Effector memory CD4-positive, alpha-beta T cell (primary cell): ENCODE measurements at regions not wholly inside any gene's neighbourhood (a gene's known extent, or its start where the extent isn't known, plus 50 kb on each side); places are given as distances from the start of the nearest gene placed in this dataset.

Experiments used
- DNase-seq, 3 donors: peaks; one replicate each; pipeline ENCODE4 v3.0.0-alpha.2; 2020
- H3K27ac ChIP-seq: 2 replicates; pipeline ENCODE4 v1.7.0; 2013; ENCODE audit warnings: mild to moderate bottlenecking, low read length, moderate library complexity; ENCODE audit not compliant: insufficient read depth, poor library complexity, severe bottlenecking
- H3K27me3 ChIP-seq: replicated peaks from 2 replicates; pipeline ENCODE4 v1.7.0; 2013; ENCODE audit warnings: mild to moderate bottlenecking, low read length; ENCODE audit not compliant: insufficient read depth, control insufficient read depth, poor library complexity, severe bottlenecking
- H3K36me3 ChIP-seq: 2 replicates; pipeline ENCODE4 v1.7.0; 2013; ENCODE audit warnings: mild to moderate bottlenecking, low read length, moderate library complexity; ENCODE audit not compliant: control insufficient read depth, insufficient read depth
- H3K4me1 ChIP-seq: 2 replicates; pipeline ENCODE4 v1.7.0; 2013; ENCODE audit warnings: low read length, mild to moderate bottlenecking; ENCODE audit not compliant: control insufficient read depth, insufficient read depth, poor library complexity, severe bottlenecking
- H3K4me3 ChIP-seq: 2 replicates; pipeline ENCODE4 v1.7.0; 2013; ENCODE audit warnings: low read length, low read depth, mild to moderate bottlenecking; ENCODE audit not compliant: insufficient read depth, poor library complexity, severe bottlenecking
- H3K9me3 ChIP-seq: 2 replicates; pipeline ENCODE4 v1.7.0; 2013; ENCODE audit warnings: mild to moderate bottlenecking, low read length, moderate library complexity; ENCODE audit not compliant: control insufficient read depth

- no peak overlapping the region for H3K4me3 ChIP-seq
- H3K27ac ChIP-seq: no peak overlapping the region
- H3K9me3 ChIP-seq: no peaks in the 10 kb centered on the region
- no peak for DNase-seq
- no peaks in the 10 kb centered on the region for H3K4me1 ChIP-seq
- H3K36me3 ChIP-seq: no peaks in the 10 kb centered on the region
- no peaks in the 10 kb centered on the region for H3K27me3 ChIP-seq
Measured at GRCh38 chr4:131063878-131064277, 1967.9 kb downstream of the C4orf33 start.

GRCh38 chr4:131081069-131081468, 1985.1 kb downstream of the C4orf33 start:
- H3K27me3 ChIP-seq: no peaks in the 10 kb centered on the region
- H3K36me3 ChIP-seq: no peaks in the 10 kb centered on the region
- no peak overlapping the region for H3K4me3 ChIP-seq
- no peaks in the 10 kb centered on the region for H3K4me1 ChIP-seq
- no peaks in the 10 kb centered on the region for H3K9me3 ChIP-seq
- no peak overlapping the region for H3K27ac ChIP-seq
- DNase-seq: no peak

GRCh38 chr4:131084997-131085396, 1989.0 kb downstream of the C4orf33 start:
- Histone ChIP-seq H3K27me3 (no peaks in the 10 kb centered on the region), H3K36me3 (no peaks in the 10 kb centered on the region), H3K4me1 (no peaks in the 10 kb centered on the region), H3K27ac (no peak overlapping the region), H3K9me3 (no peaks in the 10 kb centered on the region), H3K4me3 (no peak overlapping the region)
- DNase-seq: no peak

GRCh38 chr4:131091896-131092295, 1995.9 kb downstream of the C4orf33 start:
- H3K27ac ChIP-seq: no peak overlapping the region
- DNase-seq: no peak
- H3K4me1 ChIP-seq: no peaks in the 10 kb centered on the region
- H3K36me3 ChIP-seq: no peaks in the 10 kb centered on the region
- H3K27me3 ChIP-seq: no peaks in the 10 kb centered on the region
- H3K4me3 ChIP-seq: no peak overlapping the region
- H3K9me3 ChIP-seq: no peaks in the 10 kb centered on the region

GRCh38 chr4:131093303-131093702, 1997.4 kb downstream of the C4orf33 start:
- H3K4me3 ChIP-seq: no peak overlapping the region

GRCh38 chr4:131098976-131099375, 2003.0 kb downstream of the C4orf33 start:
- H3K4me1 ChIP-seq: no peaks in the 10 kb centered on the region
- no peaks in the 10 kb centered on the region for H3K27me3 ChIP-seq
- no peaks in the 10 kb centered on the region for H3K9me3 ChIP-seq
- H3K4me3 ChIP-seq: no peak overlapping the region
- H3K36me3 ChIP-seq: no peaks in the 10 kb centered on the region
- no peak overlapping the region for H3K27ac ChIP-seq
- DNase-seq: no peak

More at GRCh38 chr4:131093303-131093702, 1997.4 kb downstream of the C4orf33 start:
- H3K9me3 ChIP-seq: no peaks in the 10 kb centered on the region
- no peaks in the 10 kb centered on the region for H3K36me3 ChIP-seq
- DNase-seq: no peak
- no peaks in the 10 kb centered on the region for H3K4me1 ChIP-seq
- no peaks in the 10 kb centered on the region for H3K27me3 ChIP-seq
- no peak overlapping the region for H3K27ac ChIP-seq

GRCh38 chr4:131113273-131113672, 2017.3 kb downstream of the C4orf33 start:
- Histone ChIP-seq H3K27me3 (no peaks in the 10 kb centered on the region), H3K27ac (no peak overlapping the region), H3K9me3 (no peaks in the 10 kb centered on the region), H3K4me3 (no peak overlapping the region), H3K36me3 (no peaks in the 10 kb centered on the region), H3K4me1 (no peaks in the 10 kb centered on the region)
- no peak for DNase-seq

GRCh38 chr4:131113704-131114103, 2017.8 kb downstream of the C4orf33 start:
- DNase-seq: no peak
- Histone ChIP-seq H3K4me3 (no peak overlapping the region), H3K36me3 (no peaks in the 10 kb centered on the region), H3K27me3 (no peaks in the 10 kb centered on the region), H3K4me1 (no peaks in the 10 kb centered on the region), H3K9me3 (no peaks in the 10 kb centered on the region), H3K27ac (no peak overlapping the region)

- Histone ChIP-seq H3K27ac (no peak overlapping the region), H3K4me3 (no peak overlapping the region), H3K36me3 (no peaks in the 10 kb centered on the region), H3K27me3 (no peaks in the 10 kb centered on the region), H3K9me3 (no peaks in the 10 kb centered on the region), H3K4me1 (no peaks in the 10 kb centered on the region)
- DNase-seq: no peak
Measured at GRCh38 chr4:131119661-131120060, 2023.7 kb downstream of the C4orf33 start.

GRCh38 chr4:131137196-131137595, 2011.9 kb upstream of the PCDH10 start:
- H3K9me3 ChIP-seq: no peaks in the 10 kb centered on the region
- H3K4me1 ChIP-seq: no peaks in the 10 kb centered on the region
- no peak overlapping the region for H3K4me3 ChIP-seq
- H3K27me3 ChIP-seq: no peaks in the 10 kb centered on the region
- H3K27ac ChIP-seq: no peak overlapping the region
- DNase-seq: no peak
- H3K36me3 ChIP-seq: no peaks in the 10 kb centered on the region

- no peaks in the 10 kb centered on the region for H3K36me3 ChIP-seq
- no peak for DNase-seq
- H3K4me1 ChIP-seq: no peaks in the 10 kb centered on the region
- no peaks in the 10 kb centered on the region for H3K9me3 ChIP-seq
- no peak overlapping the region for H3K4me3 ChIP-seq
- no peak overlapping the region for H3K27ac ChIP-seq
- no peaks in the 10 kb centered on the region for H3K27me3 ChIP-seq
Measured at GRCh38 chr4:131159261-131159660, 1989.8 kb upstream of the PCDH10 start.
